ENCODE measurements at regions not wholly inside any gene's neighbourhood (a gene's known extent, or its start where the extent isn't known, plus 50 kb on each side); places are given as distances from the start of the nearest gene placed in this dataset.

GRCh38 chr7:118327174-118327573 lies 102.7 kb downstream of the ANKRD7 start:
- H3K9me3 ChIP-seq (ENCODE audit: severe bottlenecking): no peaks in the 10 kb centered on the region
- no peak for TF ChIP-seq CTCF (IDR thresholded peaks at IDR 0.05; ENCODE audit: poor library complexity, severe bottlenecking)
- no peaks in the 10 kb centered on the region for H3K36me3 ChIP-seq (ENCODE audit: low read depth)
- no peak overlapping the region for H3K27ac ChIP-seq (ENCODE audit: poor library complexity, severe bottlenecking)
- H3K4me1 ChIP-seq (ENCODE audit: insufficient read depth, poor library complexity, severe bottlenecking): no peaks in the 10 kb centered on the region
- DNase-seq (ENCODE audit: low spot score): no peak
- no peak overlapping the region for H3K4me3 ChIP-seq (ENCODE audit: severe bottlenecking)
- no peaks in the 10 kb centered on the region for H3K27me3 ChIP-seq (ENCODE audit: insufficient read depth, poor library complexity, severe bottlenecking)
- ATAC-seq (ENCODE audit: low read depth): no peak

- ATAC-seq (ENCODE audit: low read depth): no peak
- Histone ChIP-seq H3K4me3 (ENCODE audit: severe bottlenecking) (no peak overlapping the region), H3K9me3 (ENCODE audit: severe bottlenecking) (no peaks in the 10 kb centered on the region), H3K27ac (ENCODE audit: poor library complexity, severe bottlenecking) (no peak overlapping the region), H3K36me3 (ENCODE audit: low read depth) (no peaks in the 10 kb centered on the region), H3K27me3 (ENCODE audit: insufficient read depth, poor library complexity, severe bottlenecking) (no peaks in the 10 kb centered on the region), H3K4me1 (ENCODE audit: insufficient read depth, poor library complexity, severe bottlenecking) (no peaks in the 10 kb centered on the region)
- no peak for TF ChIP-seq CTCF (IDR thresholded peaks at IDR 0.05; ENCODE audit: poor library complexity, severe bottlenecking)
- DNase-seq (ENCODE audit: low spot score): no peak
Observed at GRCh38 chr7:118328505-118329211, 104.2 kb downstream of the ANKRD7 start.

- no peaks in the 10 kb centered on the region for H3K9me3 ChIP-seq (ENCODE audit: severe bottlenecking)
- H3K36me3 ChIP-seq (ENCODE audit: low read depth): no peaks in the 10 kb centered on the region
- no peaks in the 10 kb centered on the region for H3K4me1 ChIP-seq (ENCODE audit: insufficient read depth, poor library complexity, severe bottlenecking)
- no peak overlapping the region for H3K4me3 ChIP-seq (ENCODE audit: severe bottlenecking)
- no peak overlapping the region for H3K27ac ChIP-seq (ENCODE audit: poor library complexity, severe bottlenecking)
- TF ChIP-seq CTCF (IDR thresholded peaks at IDR 0.05; ENCODE audit: poor library complexity, severe bottlenecking): no peak
- H3K27me3 ChIP-seq (ENCODE audit: insufficient read depth, poor library complexity, severe bottlenecking): no peaks in the 10 kb centered on the region
- DNase-seq (ENCODE audit: low spot score): no peak
- ATAC-seq (ENCODE audit: low read depth): peak; percentile 44; the same call in 1 of the 3 replicates
Observed at GRCh38 chr7:118330388-118330787, 105.9 kb downstream of the ANKRD7 start.

GRCh38 chr7:118346748-118347147 lies 122.2 kb downstream of the ANKRD7 start:
- Histone ChIP-seq H3K4me1 (ENCODE audit: insufficient read depth, poor library complexity, severe bottlenecking) (no peaks in the 10 kb centered on the region), H3K27me3 (ENCODE audit: insufficient read depth, poor library complexity, severe bottlenecking) (no peaks in the 10 kb centered on the region), H3K9me3 (ENCODE audit: severe bottlenecking) (no peaks in the 10 kb centered on the region), H3K36me3 (ENCODE audit: low read depth) (no peaks in the 10 kb centered on the region), H3K4me3 (ENCODE audit: severe bottlenecking) (no peak overlapping the region), H3K27ac (ENCODE audit: poor library complexity, severe bottlenecking) (no peak overlapping the region)
- DNase-seq (ENCODE audit: low spot score): no peak
- ATAC-seq (ENCODE audit: low read depth): no peak
- TF ChIP-seq CTCF (IDR thresholded peaks at IDR 0.05; ENCODE audit: poor library complexity, severe bottlenecking): no peak

GRCh38 chr7:118349604-118350003 lies 125.1 kb downstream of the ANKRD7 start:
- Histone ChIP-seq H3K27ac (ENCODE audit: poor library complexity, severe bottlenecking) (no peak overlapping the region), H3K27me3 (ENCODE audit: insufficient read depth, poor library complexity, severe bottlenecking) (no peaks in the 10 kb centered on the region), H3K4me1 (ENCODE audit: insufficient read depth, poor library complexity, severe bottlenecking) (no peaks in the 10 kb centered on the region), H3K36me3 (ENCODE audit: low read depth) (no peaks in the 10 kb centered on the region), H3K9me3 (ENCODE audit: severe bottlenecking) (no peaks in the 10 kb centered on the region), H3K4me3 (ENCODE audit: severe bottlenecking) (no peak overlapping the region)
- TF ChIP-seq CTCF (IDR thresholded peaks at IDR 0.05; ENCODE audit: poor library complexity, severe bottlenecking): no peak
- DNase-seq (ENCODE audit: low spot score) (no peak), ATAC-seq (ENCODE audit: low read depth) (no peak)

Measured in RWPE2 (cell line).